ENCODE measurements at regions not wholly inside any gene's neighbourhood (a gene's known extent, or its start where the extent isn't known, plus 50 kb on each side); places are given as distances from the start of the nearest gene placed in this dataset.
"Not testable (repeated sequence)": the region's sequence is repeated elsewhere in the genome, so short reads cannot be mapped to it uniquely, and the experiment has no call there.

DNA sequence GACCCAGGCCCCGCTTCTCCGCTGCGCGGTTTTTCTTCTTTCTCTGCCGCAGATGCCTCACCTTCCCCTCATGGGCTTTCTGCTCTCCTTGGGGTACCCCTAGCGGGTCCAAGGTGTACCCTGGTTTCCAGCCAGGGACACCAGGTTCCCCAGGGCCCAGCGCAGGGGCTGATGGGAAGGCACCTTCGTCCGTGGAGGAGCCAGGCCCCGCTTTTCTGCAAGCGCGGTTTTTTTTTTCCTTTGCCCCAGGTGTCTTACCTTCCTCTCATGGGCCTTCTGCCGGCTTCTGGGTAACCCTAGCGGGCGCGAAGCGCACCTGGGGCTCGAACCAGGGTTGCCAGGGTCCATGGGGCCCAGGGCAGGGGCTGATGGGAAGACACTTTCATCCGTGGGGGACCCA lies 165.9 kb upstream of the ZNG1F start:
- H2BK12ac ChIP-seq (ENCODE audit: low read length); H4K8ac ChIP-seq (ENCODE audit: low read depth, low read length); H3K18ac ChIP-seq (ENCODE audit: low read length); H3K4ac ChIP-seq (ENCODE audit: low read length); H2AK5ac ChIP-seq (ENCODE audit: low read depth, low read length); H3K23ac ChIP-seq (ENCODE audit: low read depth, low read length, poor library complexity); H3K27ac ChIP-seq (replicated peaks; ENCODE audit: low read length); DNase-seq (ENCODE audit: low spot score); H2BK120ac ChIP-seq (ENCODE audit: low read depth, low read length); H3K36me3 ChIP-seq (replicated peaks in 1 of 2; ENCODE audit: control insufficient read depth in 2 of 2, insufficient read depth in 2 of 2, low read length in 2 of 2); H4K91ac ChIP-seq (ENCODE audit: low read depth, low read length, poor library complexity); H2BK5ac ChIP-seq (ENCODE audit: low read length); H2BK15ac ChIP-seq (ENCODE audit: low read length); H2AFZ ChIP-seq (ENCODE audit: low read length); H3K79me1 ChIP-seq (ENCODE audit: low read depth, low read length); H3K4me2 ChIP-seq (ENCODE audit: insufficient read depth, low read length, poor library complexity, severe bottlenecking); H3K9ac ChIP-seq (ENCODE audit: low read depth, low read length, poor library complexity); H3K4me3 ChIP-seq (ENCODE audit: low read length in 2 of 2); H3K27me3 ChIP-seq (ENCODE audit: control insufficient read depth in 3 of 3, insufficient read depth in 3 of 3, low read depth in 1 of 3, low read length in 3 of 3); H3K4me1 ChIP-seq (ENCODE audit: control insufficient read depth in 2 of 2, insufficient read depth in 1 of 2, low read depth in 1 of 2, low read length in 2 of 2); H3K9me3 ChIP-seq (replicated peaks in 1 of 2; ENCODE audit: control insufficient read depth in 2 of 2, insufficient read depth in 1 of 2, low read depth in 1 of 2, low read length in 2 of 2); H3K14ac ChIP-seq (ENCODE audit: low read length): not testable (repeated sequence)
- WGBS, 2 donors (ENCODE audit: extremely low coverage in 2 of 2, insufficient read length in 2 of 2, insufficient replicate concordance in 1 of 2) = no CpG with 5 or more reads among the region's 19 CpGs

DNA sequence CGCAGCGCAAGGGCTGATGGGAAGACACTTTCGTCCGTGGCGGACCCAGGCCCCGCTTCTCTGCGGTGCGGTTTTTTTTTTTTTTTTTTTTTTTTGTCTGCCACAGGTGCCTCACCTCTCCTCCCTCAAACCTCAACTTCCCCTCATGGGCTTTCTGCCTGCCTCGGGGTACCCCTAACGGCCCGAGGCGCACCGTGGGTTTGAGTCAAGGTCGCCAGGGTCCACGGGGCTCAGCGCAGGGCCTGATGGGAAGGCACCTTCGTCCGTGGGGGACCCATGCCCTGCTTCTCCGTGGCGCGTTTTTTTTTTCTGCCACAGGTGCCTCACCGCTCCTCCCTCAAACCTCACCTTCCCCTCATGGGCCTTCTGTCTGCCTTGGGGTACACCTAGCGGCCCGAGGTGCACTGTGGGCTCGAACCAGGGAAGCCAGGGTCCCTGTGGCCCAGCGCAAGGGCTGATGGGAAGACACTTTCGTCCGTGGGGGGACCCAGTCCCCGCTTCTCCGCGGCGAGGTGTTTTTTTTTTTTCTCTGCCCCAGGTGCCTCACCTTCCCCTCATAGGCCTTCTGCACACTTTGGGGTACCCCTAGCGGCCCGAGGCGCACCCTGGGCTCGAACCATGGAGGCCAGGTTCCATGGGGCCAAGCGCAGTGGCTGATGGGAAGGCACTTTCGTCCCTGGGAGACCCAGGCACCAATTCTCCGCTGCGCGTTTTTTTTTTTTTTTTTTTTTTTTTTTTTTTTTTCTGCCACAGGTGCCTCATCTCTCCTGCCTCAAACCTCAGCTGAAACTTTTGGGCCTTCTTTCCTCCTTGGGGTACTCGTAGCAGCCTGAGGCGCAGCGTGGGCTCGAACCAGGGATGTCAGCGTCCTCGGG lies 165.2 kb upstream of the ZNG1F start:
- H3K14ac ChIP-seq (ENCODE audit: low read length); H3K4me1 ChIP-seq (ENCODE audit: control insufficient read depth in 2 of 2, insufficient read depth in 1 of 2, low read depth in 1 of 2, low read length in 2 of 2); H3K18ac ChIP-seq (ENCODE audit: low read length); H3K79me1 ChIP-seq (ENCODE audit: low read depth, low read length); H4K8ac ChIP-seq (ENCODE audit: low read depth, low read length); H2AK5ac ChIP-seq (ENCODE audit: low read depth, low read length); H3K9me3 ChIP-seq (replicated peaks in 1 of 2; ENCODE audit: control insufficient read depth in 2 of 2, insufficient read depth in 1 of 2, low read depth in 1 of 2, low read length in 2 of 2); H3K4me3 ChIP-seq (ENCODE audit: low read length in 2 of 2); DNase-seq (ENCODE audit: low spot score); H2BK5ac ChIP-seq (ENCODE audit: low read length); H4K91ac ChIP-seq (ENCODE audit: low read depth, low read length, poor library complexity); H3K27ac ChIP-seq (replicated peaks; ENCODE audit: low read length); H2BK120ac ChIP-seq (ENCODE audit: low read depth, low read length); H3K36me3 ChIP-seq (replicated peaks in 1 of 2; ENCODE audit: control insufficient read depth in 2 of 2, insufficient read depth in 2 of 2, low read length in 2 of 2); H3K23ac ChIP-seq (ENCODE audit: low read depth, low read length, poor library complexity); H3K9ac ChIP-seq (ENCODE audit: low read depth, low read length, poor library complexity); H2BK12ac ChIP-seq (ENCODE audit: low read length); H3K4me2 ChIP-seq (ENCODE audit: insufficient read depth, low read length, poor library complexity, severe bottlenecking); H3K27me3 ChIP-seq (ENCODE audit: control insufficient read depth in 3 of 3, insufficient read depth in 3 of 3, low read depth in 1 of 3, low read length in 3 of 3); H2BK15ac ChIP-seq (ENCODE audit: low read length); H3K4ac ChIP-seq (ENCODE audit: low read length); H2AFZ ChIP-seq (ENCODE audit: low read length): not testable (repeated sequence)
- no CpG with 5 or more reads among the region's 47 CpGs for WGBS, 2 donors (ENCODE audit: extremely low coverage in 2 of 2, insufficient read length in 2 of 2, insufficient replicate concordance in 1 of 2)

DNA sequence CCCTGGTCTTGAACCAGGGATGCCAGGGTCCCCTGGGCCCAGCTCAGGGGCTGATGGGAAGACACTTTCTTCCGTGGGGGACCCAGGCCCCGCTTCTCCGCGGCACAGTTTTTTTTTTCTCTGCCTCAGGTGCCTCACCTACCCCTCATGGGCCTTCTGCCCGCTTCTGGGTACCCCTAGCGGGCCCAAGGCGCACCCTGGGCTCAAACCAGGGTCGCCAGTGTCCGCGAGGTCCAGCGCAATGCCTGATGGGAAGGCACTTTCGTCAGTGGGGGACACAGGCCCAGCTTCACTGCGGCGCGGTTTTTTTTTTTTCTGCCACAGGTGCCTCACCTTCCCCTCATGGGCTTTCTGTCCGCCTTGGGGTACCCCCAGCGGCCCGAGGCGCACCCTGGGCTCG lies 163.9 kb upstream of the ZNG1F start:
- not testable (repeated sequence) for H2BK120ac ChIP-seq (ENCODE audit: low read depth, low read length); H4K8ac ChIP-seq (ENCODE audit: low read depth, low read length); H2AFZ ChIP-seq (ENCODE audit: low read length); H3K79me1 ChIP-seq (ENCODE audit: low read depth, low read length); H2BK15ac ChIP-seq (ENCODE audit: low read length); H3K18ac ChIP-seq (ENCODE audit: low read length); H3K36me3 ChIP-seq (replicated peaks in 1 of 2; ENCODE audit: control insufficient read depth in 2 of 2, insufficient read depth in 2 of 2, low read length in 2 of 2); H4K91ac ChIP-seq (ENCODE audit: low read depth, low read length, poor library complexity); H3K4me3 ChIP-seq (ENCODE audit: low read length in 2 of 2); H3K27ac ChIP-seq (replicated peaks; ENCODE audit: low read length); H2BK12ac ChIP-seq (ENCODE audit: low read length); H3K9me3 ChIP-seq (replicated peaks in 1 of 2; ENCODE audit: control insufficient read depth in 2 of 2, insufficient read depth in 1 of 2, low read depth in 1 of 2, low read length in 2 of 2); H3K27me3 ChIP-seq (ENCODE audit: control insufficient read depth in 3 of 3, insufficient read depth in 3 of 3, low read depth in 1 of 3, low read length in 3 of 3); H3K9ac ChIP-seq (ENCODE audit: low read depth, low read length, poor library complexity); H2BK5ac ChIP-seq (ENCODE audit: low read length); H3K23ac ChIP-seq (ENCODE audit: low read depth, low read length, poor library complexity); H3K14ac ChIP-seq (ENCODE audit: low read length); H2AK5ac ChIP-seq (ENCODE audit: low read depth, low read length); H3K4me1 ChIP-seq (ENCODE audit: control insufficient read depth in 2 of 2, insufficient read depth in 1 of 2, low read depth in 1 of 2, low read length in 2 of 2); DNase-seq (ENCODE audit: low spot score); H3K4me2 ChIP-seq (ENCODE audit: insufficient read depth, low read length, poor library complexity, severe bottlenecking); H3K4ac ChIP-seq (ENCODE audit: low read length)
- WGBS, 2 donors (ENCODE audit: extremely low coverage in 2 of 2, insufficient read length in 2 of 2, insufficient replicate concordance in 1 of 2) = no CpG with 5 or more reads among the region's 20 CpGs

DNA sequence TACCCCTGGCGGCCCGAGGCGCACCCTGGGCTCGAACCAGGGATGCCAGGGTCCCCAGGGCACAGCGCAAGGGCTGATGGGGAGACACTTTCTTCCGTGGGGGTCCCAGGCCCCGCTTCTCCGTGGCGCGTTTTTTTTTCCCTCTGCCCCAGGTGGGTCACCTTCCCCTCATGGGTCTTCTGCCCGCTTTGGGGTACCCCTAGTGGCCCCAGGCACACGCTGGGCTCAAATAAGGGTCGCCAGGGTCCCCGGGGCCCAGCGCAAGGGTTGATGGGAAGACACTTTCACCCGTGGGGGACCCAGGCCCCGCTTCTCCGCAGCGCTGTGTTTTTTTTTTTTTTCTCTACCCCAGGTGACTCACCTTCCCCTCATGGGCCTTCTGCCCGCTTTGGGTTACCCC lies 163.3 kb upstream of the ZNG1F start:
- not testable (repeated sequence) for H3K9ac ChIP-seq (ENCODE audit: low read depth, low read length, poor library complexity); H4K8ac ChIP-seq (ENCODE audit: low read depth, low read length); H2BK15ac ChIP-seq (ENCODE audit: low read length); H3K18ac ChIP-seq (ENCODE audit: low read length); H2BK120ac ChIP-seq (ENCODE audit: low read depth, low read length); H4K91ac ChIP-seq (ENCODE audit: low read depth, low read length, poor library complexity); H3K4ac ChIP-seq (ENCODE audit: low read length); H2BK5ac ChIP-seq (ENCODE audit: low read length); H2AK5ac ChIP-seq (ENCODE audit: low read depth, low read length); H3K27ac ChIP-seq (replicated peaks; ENCODE audit: low read length); H2BK12ac ChIP-seq (ENCODE audit: low read length); H3K14ac ChIP-seq (ENCODE audit: low read length); H2AFZ ChIP-seq (ENCODE audit: low read length); H3K23ac ChIP-seq (ENCODE audit: low read depth, low read length, poor library complexity); H3K4me2 ChIP-seq (ENCODE audit: insufficient read depth, low read length, poor library complexity, severe bottlenecking); H3K36me3 ChIP-seq (replicated peaks in 1 of 2; ENCODE audit: control insufficient read depth in 2 of 2, insufficient read depth in 2 of 2, low read length in 2 of 2); H3K4me1 ChIP-seq (ENCODE audit: control insufficient read depth in 2 of 2, insufficient read depth in 1 of 2, low read depth in 1 of 2, low read length in 2 of 2); H3K4me3 ChIP-seq (ENCODE audit: low read length in 2 of 2); H3K27me3 ChIP-seq (ENCODE audit: control insufficient read depth in 3 of 3, insufficient read depth in 3 of 3, low read depth in 1 of 3, low read length in 3 of 3); H3K9me3 ChIP-seq (replicated peaks in 1 of 2; ENCODE audit: control insufficient read depth in 2 of 2, insufficient read depth in 1 of 2, low read depth in 1 of 2, low read length in 2 of 2); H3K79me1 ChIP-seq (ENCODE audit: low read depth, low read length); DNase-seq (ENCODE audit: low spot score)
- no CpG with 5 or more reads among the region's 20 CpGs for WGBS, 2 donors (ENCODE audit: extremely low coverage in 2 of 2, insufficient read length in 2 of 2, insufficient replicate concordance in 1 of 2)

All from neuronal stem cell (in vitro differentiated cells).